Hematopoietic multipotent progenitor cell treated with erythropoietin and hydrocortisone succinate and interleukin-3 and kit ligand, for 17 days (in vitro differentiated cells): ENCODE measurements at regions not wholly inside any gene's neighbourhood (a gene's known extent, or its start where the extent isn't known, plus 50 kb on each side); places are given as distances from the start of the nearest gene placed in this dataset.
"Not testable (repeated sequence)": the region's sequence is repeated elsewhere in the genome, so short reads cannot be mapped to it uniquely, and the experiment has no call there.

Experiments
- DNase-seq: peaks from one replicate; pipeline ENCODE4 v3.0.0-alpha.2; 2015; ENCODE audit warnings: low spot score

DNA sequence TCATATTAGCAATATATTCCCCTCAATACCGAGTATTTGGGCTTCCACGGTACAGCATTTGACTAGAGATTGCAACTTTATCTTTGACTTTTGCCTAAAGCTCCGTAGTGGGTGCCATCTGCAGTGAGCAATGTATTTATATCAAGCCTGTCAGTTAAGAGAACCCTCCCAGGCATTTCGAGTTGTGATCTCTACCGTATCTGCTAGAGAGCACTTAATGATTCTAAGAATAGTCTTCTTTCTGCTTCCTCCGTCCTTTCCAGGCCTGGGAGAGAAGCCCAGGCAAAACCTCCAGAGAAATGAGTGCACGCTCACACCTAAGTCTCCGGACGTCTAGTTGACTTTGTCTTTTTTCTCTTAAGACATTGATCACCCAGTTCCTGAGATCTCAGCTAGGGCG, 210.6 kb downstream of the KLF6 start:
- no peak for DNase-seq

GRCh38 chr10:3573498-3573897, 211.5 kb downstream of the KLF6 start:
- no peak for DNase-seq

GRCh38 chr10:3571310-3571825, 213.6 kb downstream of the KLF6 start:
- no peak for DNase-seq

DNA sequence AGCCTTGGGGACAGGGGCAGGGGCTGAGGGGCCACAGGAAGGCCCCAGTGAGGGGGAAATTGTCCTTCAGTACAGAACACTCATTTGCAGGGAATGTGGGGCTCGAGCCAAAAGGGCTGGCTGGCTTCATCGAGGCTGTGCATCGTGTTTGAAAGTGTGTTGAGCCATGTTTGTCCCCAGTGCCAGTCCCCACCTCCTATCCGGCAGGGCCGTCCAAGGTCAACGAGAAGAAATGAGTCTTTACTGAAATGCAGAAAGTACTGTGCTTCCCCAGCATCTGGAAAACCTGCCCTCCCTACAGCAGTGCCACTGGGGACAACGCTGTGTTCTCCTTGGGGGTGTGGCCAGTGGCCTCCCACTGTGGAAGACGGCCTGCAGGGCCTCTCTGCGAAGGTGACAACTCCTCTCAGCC, 214.1 kb downstream of the KLF6 start:
- DNase-seq, result no peak

- DNase-seq, result no peak
Measured at GRCh38 chr10:3570131-3570729, 214.8 kb downstream of the KLF6 start.

- no peak for DNase-seq
Measured at GRCh38 chr10:3568983-3569382, 216.0 kb downstream of the KLF6 start.

GRCh38 chr10:3568392-3568791, 216.6 kb downstream of the KLF6 start:
- DNase-seq, result no peak

DNA sequence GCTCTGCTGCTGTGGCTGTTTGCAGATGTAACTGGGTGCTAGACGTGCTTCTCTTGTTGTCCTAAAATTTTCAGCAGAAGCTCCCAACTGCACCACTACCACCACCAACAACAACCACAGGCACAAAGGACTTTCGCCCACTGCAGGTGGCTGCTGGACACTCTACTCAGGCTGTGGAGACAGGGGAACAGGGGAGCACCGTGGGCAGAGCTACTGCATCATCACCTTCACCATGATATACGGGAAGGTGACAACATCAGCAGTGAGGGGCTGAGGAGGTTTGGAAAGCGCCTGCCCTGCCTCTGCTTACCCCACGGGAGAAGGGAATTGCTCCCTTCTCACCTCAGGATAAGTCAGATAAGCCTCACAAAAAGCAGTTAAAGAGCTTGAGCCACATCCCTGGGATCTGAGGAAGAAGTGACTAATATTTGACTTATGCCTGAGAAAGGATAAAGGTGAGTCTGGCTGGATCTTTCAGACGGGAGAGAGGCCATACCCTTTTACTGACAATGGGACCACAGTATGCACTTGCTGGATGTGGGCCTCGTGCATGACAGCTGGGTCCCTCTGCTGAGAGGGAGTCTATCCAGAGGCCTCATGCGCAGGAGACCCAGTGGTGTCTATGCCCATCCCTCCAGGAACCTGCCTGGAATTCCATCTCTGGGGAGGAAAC, 217.6 kb downstream of the KLF6 start:
- no peak for DNase-seq

GRCh38 chr10:3566627-3567026, 218.4 kb downstream of the KLF6 start:
- no peak for DNase-seq

GRCh38 chr10:3564346-3565002, 220.5 kb downstream of the KLF6 start:
- no peak for DNase-seq

- DNase-seq, result no peak
Measured at GRCh38 chr10:3563298-3563697, 221.7 kb downstream of the KLF6 start.

DNA sequence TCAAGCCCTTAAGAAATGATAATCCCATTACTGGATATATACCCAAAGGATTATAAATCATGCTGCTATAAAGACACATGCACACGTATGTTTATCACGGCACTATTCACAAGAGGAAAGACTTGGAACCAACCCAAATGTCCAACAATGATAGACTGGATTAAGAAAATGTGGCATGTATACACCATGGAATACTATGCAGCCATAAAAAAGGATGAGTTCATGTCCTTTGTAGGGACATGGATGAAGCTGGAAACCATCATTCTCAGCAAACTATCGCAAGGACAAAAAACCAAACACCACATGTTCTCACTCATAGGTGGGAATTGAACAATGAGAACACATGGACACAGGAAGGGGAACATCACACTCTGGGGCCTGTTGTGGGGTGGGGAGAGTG, 224.4 kb downstream of the KLF6 start:
- DNase-seq, result not testable (repeated sequence)

GRCh38 chr10:3559527-3559926, 225.5 kb downstream of the KLF6 start:
- DNase-seq, result no peak

- DNase-seq, result no peak
Measured at GRCh38 chr10:3559011-3559410, 226.0 kb downstream of the KLF6 start.

DNA sequence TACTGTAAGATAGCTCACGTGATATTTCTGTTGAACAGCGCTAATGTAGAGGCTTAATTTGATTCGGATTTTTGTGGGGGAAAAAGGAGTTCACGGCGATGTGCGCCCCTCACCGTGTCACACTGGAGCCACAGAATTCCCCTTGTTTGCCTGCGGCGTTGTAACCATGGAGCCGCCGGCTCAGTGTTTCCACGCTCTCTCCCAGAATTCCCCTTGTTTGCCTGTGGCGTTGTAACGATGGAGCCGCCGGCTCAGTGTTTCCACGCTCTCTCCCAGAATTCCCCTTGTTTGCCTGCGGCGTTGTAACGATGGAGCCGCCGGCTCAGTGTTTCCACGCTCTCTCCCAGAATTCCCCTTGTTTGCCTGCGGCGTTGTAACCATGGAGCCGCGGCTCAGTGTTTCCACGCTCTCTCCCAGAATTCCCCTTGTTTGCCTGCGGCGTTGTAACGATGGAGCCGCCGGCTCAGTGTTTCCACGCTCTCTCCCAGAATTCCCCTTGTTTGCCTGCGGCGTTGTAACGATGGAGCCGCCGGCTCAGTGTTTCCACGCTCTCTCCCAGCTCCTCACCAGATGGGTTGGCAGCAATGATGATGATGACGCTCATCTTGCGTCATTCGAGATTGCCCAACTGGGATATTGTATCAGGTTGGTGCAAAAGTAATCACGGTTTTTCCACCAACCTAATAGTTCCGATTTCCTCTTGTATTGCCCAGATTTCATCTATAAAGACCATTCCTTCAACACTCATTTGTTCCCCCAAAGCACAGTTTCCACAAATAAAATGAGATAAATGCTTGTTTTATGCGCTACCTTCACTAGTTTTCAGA, 228.6 kb downstream of the KLF6 start:
- DNase-seq, result not testable (repeated sequence)

GRCh38 chr10:3554121-3554522, 230.9 kb downstream of the KLF6 start:
- DNase-seq, result no peak

DNA sequence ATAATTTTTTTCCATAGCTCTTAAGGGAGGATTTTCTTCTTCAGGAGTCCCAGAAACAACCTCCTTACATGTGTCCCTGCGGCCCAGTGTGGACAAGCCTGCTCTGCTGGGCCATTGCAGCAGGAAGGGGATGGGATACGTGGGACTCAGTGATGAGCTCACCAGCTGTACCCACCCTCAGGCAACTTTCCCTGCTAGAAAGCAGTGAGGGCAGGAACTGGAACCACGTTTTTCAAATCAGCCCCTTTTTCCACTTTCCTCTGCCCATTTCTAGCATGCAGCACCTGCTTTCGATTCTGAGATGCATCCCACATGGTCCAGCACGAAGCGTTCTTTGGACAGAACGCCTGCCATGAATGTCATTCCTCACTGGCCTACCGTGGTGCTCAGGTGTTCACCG, 232.7 kb downstream of the KLF6 start:
- DNase-seq, result no peak

- no peak for DNase-seq
Measured at GRCh38 chr10:3551761-3552160, 233.2 kb downstream of the KLF6 start.

- no peak for DNase-seq
Measured at GRCh38 chr10:3549118-3549517, 235.9 kb downstream of the KLF6 start.

DNA sequence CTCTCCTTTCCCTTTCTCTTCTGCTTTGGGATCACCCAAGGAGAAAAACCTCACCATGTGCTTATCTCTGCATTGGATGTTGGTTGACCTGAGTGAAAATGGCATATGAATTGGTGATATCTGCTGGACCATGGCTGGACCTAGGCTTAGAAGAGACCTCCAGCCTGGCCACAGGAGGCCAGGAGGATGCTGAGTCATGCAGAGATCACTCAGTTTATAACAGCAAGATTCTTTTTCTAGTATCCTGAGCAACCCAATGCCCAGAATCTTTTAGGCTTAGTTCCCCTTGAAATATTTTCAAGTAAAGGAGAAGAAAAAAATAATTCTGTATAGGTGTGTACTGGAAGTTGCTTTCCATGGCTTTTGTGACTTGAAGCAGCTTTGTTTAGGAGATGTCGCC, 236.3 kb downstream of the KLF6 start:
- DNase-seq, result no peak

DNA sequence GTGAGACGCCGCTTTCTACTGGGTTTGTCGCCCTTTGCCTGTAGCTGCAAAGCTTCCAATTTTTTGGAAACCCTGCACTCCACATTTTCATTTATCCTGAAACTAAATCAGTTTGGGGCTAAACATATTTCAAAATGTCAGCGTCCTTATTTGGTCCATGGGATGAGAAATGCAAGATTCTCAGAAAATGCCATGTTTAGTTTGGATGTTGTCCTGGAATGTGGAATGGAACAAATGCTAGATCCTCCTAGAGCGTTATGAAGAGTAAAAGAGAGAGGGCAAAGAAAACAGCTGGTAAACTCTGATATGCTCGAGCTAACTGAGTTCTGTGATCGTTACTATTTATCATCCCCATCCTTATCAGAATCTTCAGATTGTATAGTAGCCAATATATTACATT, 236.9 kb downstream of the KLF6 start:
- DNase-seq, result no peak

DNA sequence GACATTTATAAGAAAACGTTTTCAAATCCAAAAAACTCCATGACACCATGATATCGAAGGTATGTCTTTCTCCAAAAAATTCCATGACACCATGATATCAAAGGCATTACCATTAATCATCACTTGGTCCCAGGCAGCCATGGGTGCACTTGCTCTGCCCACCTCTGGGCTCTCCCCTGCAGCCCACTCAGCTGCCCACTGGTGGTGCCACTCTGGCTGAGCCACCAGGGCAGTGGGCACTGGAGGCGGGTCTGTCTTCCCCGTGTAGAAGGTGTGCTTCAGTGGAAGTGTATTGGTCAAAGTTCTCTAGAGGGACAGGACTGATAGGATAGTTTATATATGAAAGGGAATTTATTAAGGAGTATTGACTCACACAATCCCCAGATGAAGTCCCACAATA, 240.4 kb downstream of the KLF6 start:
- DNase-seq, result no peak
